SK-N-SH (cell line): ENCODE measurements at regions not wholly inside any gene's neighbourhood (a gene's known extent, or its start where the extent isn't known, plus 50 kb on each side); places are given as distances from the start of the nearest gene placed in this dataset.

Experiments
- CTCF ChIA-PET: fragments of 300-600, 350-600 bp; formaldehyde crosslinking; extraction: SDS; loops from one replicate; lab custom pipeline; 2021; lab: Yijun Ruan, JAX
- POLR2A ChIA-PET: fragments of 350-600 bp; sonication (Branson Sonifier 250); formaldehyde crosslinking; extraction: SDS; loops from one replicate; lab custom pipeline; 2020; ENCODE audit warnings: antibody characterized with exemption, inconsistent platforms; lab: Yijun Ruan, JAX
- DNase-seq: peaks from one replicate; pipeline ENCODE4 v3.0.0; 2012
- H2AFZ ChIP-seq: fragments of 200-600 bp; sonication (generic); 2 replicates; pipeline ENCODE4 v1.8.1; 2016; ENCODE audit warnings: antibody characterized with exemption, mild to moderate bottlenecking, low read depth
- H3F3A ChIP-seq: fragments of 200-600 bp; sonication (generic); replicated peaks from 2 replicates; pipeline ENCODE3; 2016; ENCODE audit warnings: antibody characterized with exemption, mild to moderate bottlenecking; ENCODE audit not compliant: insufficient read depth
- H3K27ac ChIP-seq, 2 experiments: fragments of 200-500 bp in 1 of 2; fragments of 200-600 bp in 1 of 2; sonication (Bioruptor generic) in 1 of 2; sonication (generic), shearing (Covaris generic) in 1 of 2; 2 replicates each; pipeline versions ENCODE4 v1.5.1 to v1.6.1; 2014 to 2016; ENCODE audit warnings: low read depth in 2 of 2, inconsistent platforms in 1 of 2, low read length in 1 of 2, mild to moderate bottlenecking in 1 of 2, mixed read lengths in 1 of 2
- H3K27me3 ChIP-seq: fragments of 200-600 bp; sonication (generic), shearing (Covaris generic); 2 replicates; pipeline ENCODE4 v1.6.1; 2016; ENCODE audit warnings: mixed run types; ENCODE audit not compliant: insufficient read depth
- H3K36me3 ChIP-seq, 2 experiments: fragments of 200-500 bp in 1 of 2; fragments of 200-600 bp in 1 of 2; sonication (Bioruptor generic) in 1 of 2; sonication (generic) in 1 of 2; replicated peaks in 1 of 2; 2 replicates each; pipeline versions ENCODE3 to v1.5.1; 2014 to 2016; ENCODE audit warnings: low read length in 1 of 2, mild to moderate bottlenecking in 1 of 2; ENCODE audit not compliant: insufficient read depth in 2 of 2, control insufficient read depth in 1 of 2
- H3K4me1 ChIP-seq, 2 experiments: fragments of 200-500 bp in 1 of 2; fragments of 200-600 bp in 1 of 2; sonication (Bioruptor generic) in 1 of 2; sonication (generic), shearing (Covaris generic) in 1 of 2; 2 replicates each; pipeline versions ENCODE4 v1.5.1 to v1.6.1; 2014 to 2016; ENCODE audit warnings: low read depth in 1 of 2, low read length in 1 of 2, mixed run types in 1 of 2; ENCODE audit not compliant: insufficient read depth in 2 of 2, control insufficient read depth in 1 of 2
- H3K4me2 ChIP-seq: fragments of 200-600 bp; sonication (generic), shearing (Covaris generic); 2 replicates; pipeline ENCODE4 v1.6.1; 2017; ENCODE audit warnings: mixed run types
- H3K4me3 ChIP-seq, 2 experiments: fragments of 200-500 bp in 1 of 2; fragments of 200-600 bp in 1 of 2; sonication (Bioruptor generic) in 1 of 2; sonication (generic), shearing (Covaris generic) in 1 of 2; 2 replicates each; pipeline versions ENCODE4 v1.5.1 to v1.8.1; 2014 to 2016; ENCODE audit warnings: low read depth in 2 of 2, inconsistent platforms in 1 of 2, low read length in 1 of 2, mild to moderate bottlenecking in 1 of 2, mixed read lengths in 1 of 2, moderate library complexity in 1 of 2
- H3K79me2 ChIP-seq: fragments of 200-600 bp; sonication (generic); 2 replicates; pipeline ENCODE4 v1.8.1; 2017; ENCODE audit warnings: mild to moderate bottlenecking; ENCODE audit not compliant: insufficient read depth
- H3K9ac ChIP-seq: fragments of 200-600 bp; sonication (generic); 2 replicates; pipeline ENCODE4 v1.6.1; 2017; ENCODE audit warnings: mixed run types
- H3K9me2 ChIP-seq: fragments of 200-600 bp; sonication (generic); 2 replicates; pipeline ENCODE4 v1.6.1; 2017; ENCODE audit warnings: mixed run types
- H3K9me3 ChIP-seq: fragments of 200-600 bp; sonication (generic); 2 replicates; pipeline ENCODE4 v1.6.1; 2017; ENCODE audit warnings: mixed run types, mild to moderate bottlenecking, moderate library complexity
- H4K20me1 ChIP-seq: fragments of 200-600 bp; sonication (generic); 2 replicates; pipeline ENCODE4 v1.6.1; 2017; ENCODE audit warnings: mild to moderate bottlenecking, mixed run types; ENCODE audit not compliant: insufficient read depth
- CTCF ChIP-seq: fragments of 200-600 bp; sonication (generic); IDR thresholded peaks from 2 replicates; pipeline ENCODE4 v1.6.1; 2017; ENCODE audit warnings: antibody characterized with exemption, mild to moderate bottlenecking, moderate library complexity
- EZH2phosphoT487 ChIP-seq: fragments of 200-600 bp; sonication (generic); IDR thresholded peaks from 2 replicates; pipeline ENCODE4 v1.6.1; 2017; ENCODE audit warnings: low read depth, mixed run types, mild to moderate bottlenecking, antibody characterized with exemption, moderate library complexity, borderline replicate concordance
- FOXJ3 ChIP-seq: sonication (generic); formaldehyde crosslinking; IDR thresholded peaks from 2 replicates; pipeline ENCODE4 v1.5.1; 2020; ENCODE audit warnings: mild to moderate bottlenecking, missing genetic modification reagents
- FOXM1 ChIP-seq: IDR thresholded peaks from 2 replicates; pipeline ENCODE4 v1.4.0; 2012; ENCODE audit warnings: low read depth, mild to moderate bottlenecking
- GABPA ChIP-seq: IDR thresholded peaks from 2 replicates; pipeline ENCODE4 v1.4.0; 2012; ENCODE audit warnings: low read depth, mild to moderate bottlenecking
- MAX ChIP-seq: IDR thresholded peaks from 2 replicates; pipeline ENCODE4 v1.4.0; 2012; ENCODE audit warnings: low read depth
- MXI1 ChIP-seq: IDR thresholded peaks from 2 replicates; pipeline ENCODE4 v1.6.1; 2012; ENCODE audit warnings: mild to moderate bottlenecking, low read depth, low read length, improper control_type of control experiment
- NFIC ChIP-seq: IDR thresholded peaks from 2 replicates; pipeline ENCODE4 v1.4.0; 2012; ENCODE audit warnings: borderline replicate concordance
- PBX3 ChIP-seq: IDR thresholded peaks from 2 replicates; pipeline ENCODE4; 2012
- RAD21 ChIP-seq: IDR thresholded peaks from 2 replicates; pipeline ENCODE4 v1.6.1; 2012; ENCODE audit warnings: mild to moderate bottlenecking, low read length
- RCOR1 ChIP-seq: fragments of 150-350 bp; IDR thresholded peaks from 2 replicates; pipeline ENCODE4 v1.6.1; 2017; ENCODE audit warnings: antibody characterized with exemption, low read length
- SIN3A ChIP-seq: IDR thresholded peaks from 2 replicates; pipeline ENCODE4 v1.6.1; 2012; ENCODE audit warnings: low read depth, mild to moderate bottlenecking, low read length, moderate library complexity, borderline replicate concordance
- SMC3 ChIP-seq: IDR thresholded peaks from 2 replicates; pipeline ENCODE4 v1.6.1; 2012; ENCODE audit warnings: low read depth, low read length, improper control_type of control experiment
- TAF1 ChIP-seq: IDR thresholded peaks from 2 replicates; pipeline ENCODE4 v1.6.1; 2012; ENCODE audit warnings: low read depth, mild to moderate bottlenecking, low read length, moderate library complexity, borderline replicate concordance
- TCF12 ChIP-seq: IDR thresholded peaks from 2 replicates; pipeline ENCODE4 v1.4.0; 2012
- TEAD4 ChIP-seq: IDR thresholded peaks from 2 replicates; pipeline ENCODE4 v1.4.0; 2012; ENCODE audit warnings: mild to moderate bottlenecking, borderline replicate concordance; ENCODE audit not compliant: insufficient read depth
- ZBTB33 ChIP-seq: IDR thresholded peaks from 2 replicates; pipeline ENCODE4 v1.4.0; 2012; ENCODE audit warnings: low read depth, borderline replicate concordance
- WGBS: methylation state at CpG from one replicate; pipeline ENCODE4 v1.1.6; 2017; ENCODE audit warnings: low lambda C conversion rate; 5-methylcytosine and 5-hydroxymethylcytosine counted together

- H3F3A ChIP-seq: no peaks in the 10 kb centered on the region
- no peaks in the 10 kb centered on the region for H3K9me3 ChIP-seq
- no peak overlapping the region for H3K4me3 ChIP-seq
- no peak overlapping the region for H3K9ac ChIP-seq
- no peak overlapping the region for H3K4me2 ChIP-seq
- H3K27me3 ChIP-seq: peaks cover 5% of the 10 kb centered on the region; the same call in 1 of the 2 replicates
- H3K9me2 ChIP-seq: no peaks in the 10 kb centered on the region
- ChIA-PET CTCF (no interaction called here), POLR2A (no interaction called here)
- H4K20me1 ChIP-seq: no peaks in the 10 kb centered on the region
- H3K79me2 ChIP-seq: no peaks in the 10 kb centered on the region
- peaks cover 0 to 2% of the 10 kb centered on the region in 2 experiments; a peak in 2 of 4 replicates for H3K4me1 ChIP-seq
- 52% methylated on average over 2 of the region's 2 CpGs for WGBS
- no peaks in the 10 kb centered on the region for H3K36me3 ChIP-seq
- H2AFZ ChIP-seq: no peak overlapping the region
- TF ChIP-seq EZH2phosphoT487 (no peak), CTCF (peak; percentile 46), SMC3 (peak; percentile 29; the same call in 1 of the 2 replicates), SIN3A (no peak), RAD21 (peak; percentile 58)
- no peak for DNase-seq
- peak overlapping the region in 1 of 2 experiments; percentile 63; a peak in 2 of 4 replicates for H3K27ac ChIP-seq
Measured at GRCh38 chr3:30970183-30970582, 75.7 kb upstream of the GADL1 start.

GRCh38 chr3:30972449-30972848 is 78.0 kb upstream of the GADL1 start:
- no peak overlapping the region for H2AFZ ChIP-seq
- no peak for TF ChIP-seq PBX3
- no peak for TF ChIP-seq GABPA
- no peak for TF ChIP-seq RCOR1
- TF ChIP-seq FOXM1: no peak
- no peak for TF ChIP-seq TAF1
- no peak for TF ChIP-seq ZBTB33
- TF ChIP-seq FOXJ3 (CRISPR knock-in tag): no peak
- no peak for TF ChIP-seq TCF12
- TF ChIP-seq MAX: no peak
- no peak for TF ChIP-seq MXI1
- TF ChIP-seq SIN3A: no peak
- no peak for TF ChIP-seq NFIC
- no peak for TF ChIP-seq TEAD4
- TF ChIP-seq, all 33 proteins: peak for 0
- Histone ChIP-seq H3K4me3 (no peak overlapping the region), H3F3A (no peaks in the 10 kb centered on the region), H3K79me2 (no peaks in the 10 kb centered on the region), H3K9me2 (no peaks in the 10 kb centered on the region), H3K4me2 (no peak overlapping the region), H3K4me1 (peaks cover 0 to 2% of the 10 kb centered on the region in 2 experiments; a peak in 2 of 4 replicates), H4K20me1 (no peaks in the 10 kb centered on the region), H3K27me3 (peaks cover 3% of the 10 kb centered on the region; the same call in 1 of the 2 replicates), H3K9me3 (no peaks in the 10 kb centered on the region), H3K27ac (no peak overlapping the region), H3K9ac (no peak overlapping the region), H3K36me3 (no peaks in the 10 kb centered on the region)
- CTCF ChIA-PET: interaction anchor here (0.6 kb wide), 1 partner anchor 773 kb away, joined by 3 read pairs; no protein-coding TSS in a partner anchor
- no peak for DNase-seq
- 94% methylated on average over 1 of the region's 1 CpG for WGBS
- POLR2A ChIA-PET: no interaction called here
